ENCODE measurements at regions not wholly inside any gene's neighbourhood (a gene's known extent, or its start where the extent isn't known, plus 50 kb on each side); places are given as distances from the start of the nearest gene placed in this dataset.

GRCh38 chr10:123551259-123551658, 114.9 kb upstream of the GPR26 start:
- Histone ChIP-seq H3K4me2 (replicated peaks; ENCODE audit: extremely low read depth, low read length, poor library complexity, severe bottlenecking) (no peak overlapping the region), H2AFZ (ENCODE audit: insufficient read depth, low read depth, low read length, poor library complexity, severe bottlenecking) (no peak overlapping the region), H3K4me3 (replicated peaks in 1 of 3; ENCODE audit: low read depth in 2 of 3, low read length in 3 of 3) (no peak overlapping the region), H3K27ac (ENCODE audit: low read depth in 1 of 2, low read length in 2 of 2) (no peak overlapping the region), H3K27me3 (ENCODE audit: control insufficient read depth in 2 of 2, insufficient read depth in 2 of 2, low read length in 2 of 2) (no peaks in the 10 kb centered on the region), H4K20me1 (ENCODE audit: insufficient read depth, low read length) (no peaks in the 10 kb centered on the region), H3K9ac (ENCODE audit: insufficient read depth, low read length, poor library complexity, severe bottlenecking) (no peak overlapping the region), H3K9me3 (replicated peaks in 1 of 2; ENCODE audit: control insufficient read depth in 1 of 2, insufficient read depth in 1 of 2, low read length in 2 of 2) (no peaks in the 10 kb centered on the region), H3K4me1 (ENCODE audit: control insufficient read depth in 1 of 2, insufficient read depth in 2 of 2, low read length in 2 of 2) (no peaks in the 10 kb centered on the region), H3K79me2 (ENCODE audit: insufficient read depth, low read length) (no peaks in the 10 kb centered on the region), H3K36me3 (replicated peaks in 1 of 2; ENCODE audit: control insufficient read depth in 1 of 2, insufficient read depth in 2 of 2, low read length in 2 of 2) (no peaks in the 10 kb centered on the region)
- no peaks in the 10 kb centered on the region for H3K36me3 Mint-ChIP-seq
- intact Hi-C loops (cut with micrococcal nuclease) = no loop called here
- no peaks in the 10 kb centered on the region for H3K4me1 Mint-ChIP-seq
- H3K27ac Mint-ChIP-seq = no peak overlapping the region
- DNase-seq = no peak
- TF ChIP-seq CTCF (IDR thresholded peaks at IDR 0.05) = no peak
- no peak overlapping the region for H3K4me3 Mint-ChIP-seq
- peaks cover 0 to 11% (median 3%) of the 10 kb centered on the region in 7 donors for H3K9me3 Mint-ChIP-seq
- H3K27me3 Mint-ChIP-seq (ENCODE audit: low read depth in 3 of 3) = peaks cover 5 to 21% (median 9%) of the 10 kb centered on the region in 3 donors
- WGBS (ENCODE audit: insufficient coverage) = 89% methylated on average over 7 of the region's 7 CpGs

GRCh38 chr10:123552760-123553554, 113.2 kb upstream of the GPR26 start:
- Histone ChIP-seq H3K4me3 (replicated peaks in 1 of 3; ENCODE audit: low read depth in 2 of 3, low read length in 3 of 3) (no peak overlapping the region), H3K4me2 (replicated peaks; ENCODE audit: extremely low read depth, low read length, poor library complexity, severe bottlenecking) (no peak overlapping the region), H3K36me3 (replicated peaks in 1 of 2; ENCODE audit: control insufficient read depth in 1 of 2, insufficient read depth in 2 of 2, low read length in 2 of 2) (no peaks in the 10 kb centered on the region), H4K20me1 (ENCODE audit: insufficient read depth, low read length) (no peaks in the 10 kb centered on the region), H2AFZ (ENCODE audit: insufficient read depth, low read depth, low read length, poor library complexity, severe bottlenecking) (no peak overlapping the region), H3K27me3 (ENCODE audit: control insufficient read depth in 2 of 2, insufficient read depth in 2 of 2, low read length in 2 of 2) (no peaks in the 10 kb centered on the region), H3K79me2 (ENCODE audit: insufficient read depth, low read length) (no peaks in the 10 kb centered on the region), H3K9me3 (replicated peaks in 1 of 2; ENCODE audit: control insufficient read depth in 1 of 2, insufficient read depth in 1 of 2, low read length in 2 of 2) (no peaks in the 10 kb centered on the region), H3K9ac (ENCODE audit: insufficient read depth, low read length, poor library complexity, severe bottlenecking) (no peak overlapping the region), H3K27ac (ENCODE audit: low read depth in 1 of 2, low read length in 2 of 2) (no peak overlapping the region), H3K4me1 (ENCODE audit: control insufficient read depth in 1 of 2, insufficient read depth in 2 of 2, low read length in 2 of 2) (no peaks in the 10 kb centered on the region)
- TF ChIP-seq CTCF (IDR thresholded peaks at IDR 0.05) = no peak
- peaks cover 0 to 6% (median 3%) of the 10 kb centered on the region in 7 donors for H3K9me3 Mint-ChIP-seq
- H3K27me3 Mint-ChIP-seq (ENCODE audit: low read depth in 3 of 3) = peaks cover 5 to 16% (median 7%) of the 10 kb centered on the region in 3 donors
- intact Hi-C loops (cut with micrococcal nuclease) = no loop called here
- H3K4me3 Mint-ChIP-seq = no peak overlapping the region
- 91% methylated on average over 8 of the region's 11 CpGs for WGBS (ENCODE audit: insufficient coverage)
- H3K27ac Mint-ChIP-seq = peak overlapping the region in 2 of 7 donors; percentile 12 to 50
- DNase-seq = no peak
- H3K36me3 Mint-ChIP-seq = no peaks in the 10 kb centered on the region
- H3K4me1 Mint-ChIP-seq = no peaks in the 10 kb centered on the region
